IMR-90 (cell line): ENCODE measurements at regions not wholly inside any gene's neighbourhood (a gene's known extent, or its start where the extent isn't known, plus 50 kb on each side); places are given as distances from the start of the nearest gene placed in this dataset.

Experiments
- ATAC-seq: fragments of 200-7000 bp; cut with Tn5 transposase; 2 replicates; pipeline ENCODE4 v1.9.1; 2020; ENCODE audit warnings: low read depth, mild to moderate bottlenecking, moderate library complexity
- BruUV-seq: library from RNA; stranded (reverse); fragments of 400-500 nt; replicated peaks from 2 replicates; lab custom pipeline; 2021; lab: Mats Ljungman, UMichigan
- CTCF ChIA-PET: fragments of 300-600 bp; formaldehyde crosslinking; extraction: SDS; loops from one replicate; lab custom pipeline; 2021; ENCODE audit warnings: antibody characterized with exemption; lab: Yijun Ruan, JAX
- POLR2A ChIA-PET: fragments of 300-600 bp; sonication (Branson Sonifier 250); formaldehyde crosslinking; loops from one replicate; lab custom pipeline; 2022; ENCODE audit warnings: antibody characterized with exemption; ENCODE audit not compliant: unreplicated experiment; lab: Charles Lee
- DNase-seq: peaks from one replicate; pipeline ENCODE4 v3.0.0; 2013
- H2AFZ ChIP-seq: replicated peaks from 2 replicates; pipeline ENCODE3; 2013; ENCODE audit warnings: low read length, mild to moderate bottlenecking; ENCODE audit not compliant: poor library complexity
- H2AK5ac ChIP-seq: 2 replicates; pipeline ENCODE4 v1.6.1; 2013; ENCODE audit warnings: low read depth, low read length, inconsistent platforms
- H2AK9ac ChIP-seq: replicated peaks from 2 replicates; pipeline ENCODE3; 2013; ENCODE audit warnings: mild to moderate bottlenecking, low read depth, low read length, moderate library complexity; ENCODE audit not compliant: poor library complexity
- H2BK120ac ChIP-seq: 2 replicates; pipeline ENCODE4 v1.6.1; 2013; ENCODE audit warnings: low read depth, low read length, inconsistent platforms
- H2BK15ac ChIP-seq: 3 replicates; pipeline ENCODE4 v1.6.1; 2013; ENCODE audit warnings: low read depth, low read length, inconsistent platforms
- H2BK20ac ChIP-seq: 2 replicates; pipeline ENCODE4 v1.6.1; 2013; ENCODE audit warnings: low read depth, mild to moderate bottlenecking, inconsistent platforms, low read length, moderate library complexity
- H2BK5ac ChIP-seq: 2 replicates; pipeline ENCODE4 v1.6.1; 2013; ENCODE audit warnings: mild to moderate bottlenecking, low read depth, low read length, inconsistent platforms; ENCODE audit not compliant: poor library complexity, severe bottlenecking
- H3K14ac ChIP-seq: replicated peaks from 2 replicates; pipeline ENCODE4 v1.6.1; 2013; ENCODE audit warnings: low read depth, low read length, inconsistent platforms
- H3K18ac ChIP-seq: 2 replicates; pipeline ENCODE4 v1.6.1; 2013; ENCODE audit warnings: low read depth, low read length, control low read depth
- H3K23ac ChIP-seq: 2 replicates; pipeline ENCODE4 v1.6.1; 2013; ENCODE audit warnings: low read depth, low read length, inconsistent platforms
- H3K27ac ChIP-seq: 2 replicates; pipeline ENCODE4 v1.5.1; 2013; ENCODE audit warnings: mild to moderate bottlenecking, control low read depth, low read length; ENCODE audit not compliant: insufficient read depth
- H3K27me3 ChIP-seq: 2 replicates; pipeline ENCODE4 v1.6.1; 2013; ENCODE audit warnings: low read length; ENCODE audit not compliant: control insufficient read depth, insufficient read depth
- H3K36me3 ChIP-seq: 2 replicates; pipeline ENCODE4 v1.6.1; 2013; ENCODE audit warnings: low read length, mixed read lengths; ENCODE audit not compliant: control insufficient read depth, insufficient read depth
- H3K4ac ChIP-seq: 2 replicates; pipeline ENCODE4 v1.6.1; 2013; ENCODE audit warnings: low read depth, low read length, inconsistent platforms
- H3K4me1 ChIP-seq: 2 replicates; pipeline ENCODE4 v1.6.1; 2013; ENCODE audit warnings: low read length, mixed read lengths; ENCODE audit not compliant: control insufficient read depth, insufficient read depth
- H3K4me2 ChIP-seq: 2 replicates; pipeline ENCODE4 v1.6.1; 2013; ENCODE audit warnings: low read depth, mild to moderate bottlenecking, control low read depth, low read length, moderate library complexity
- H3K4me3 ChIP-seq: 2 replicates; pipeline ENCODE4 v1.5.1; 2013; ENCODE audit warnings: low read depth, mild to moderate bottlenecking, control low read depth, low read length, moderate library complexity; ENCODE audit not compliant: insufficient read depth
- H3K56ac ChIP-seq: 2 replicates; pipeline ENCODE4 v1.6.1; 2013; ENCODE audit warnings: low read length, inconsistent platforms; ENCODE audit not compliant: insufficient read depth; ENCODE audit errors: extremely low read depth
- H3K79me1 ChIP-seq, 2 experiments: 2 replicates each; pipeline ENCODE4 v1.6.1; 2013; ENCODE audit warnings: low read length in 2 of 2, inconsistent platforms in 1 of 2, low read depth in 1 of 2
- H3K9ac ChIP-seq: 2 replicates; pipeline ENCODE4 v1.6.1; 2013; ENCODE audit warnings: low read depth, low read length, control low read depth
- H3K9me1 ChIP-seq: 2 replicates; pipeline ENCODE4 v1.6.1; 2013; ENCODE audit warnings: low read length, inconsistent platforms; ENCODE audit not compliant: insufficient read depth
- H3K9me3 ChIP-seq: 2 replicates; pipeline ENCODE4 v1.6.1; 2013; ENCODE audit warnings: low read length; ENCODE audit not compliant: control insufficient read depth, insufficient read depth
- H4K20me1 ChIP-seq: 2 replicates; pipeline ENCODE4 v1.6.1; 2013; ENCODE audit warnings: low read length, inconsistent platforms; ENCODE audit not compliant: insufficient read depth
- H4K5ac ChIP-seq: 2 replicates; pipeline ENCODE4 v1.6.1; 2013; ENCODE audit warnings: mild to moderate bottlenecking, low read depth, low read length, control low read depth
- H4K8ac ChIP-seq, 2 experiments: 2 replicates each; pipeline ENCODE4 v1.6.1; 2013; ENCODE audit warnings: low read depth in 2 of 2, low read length in 2 of 2, control low read depth in 1 of 2, inconsistent platforms in 1 of 2
- H4K91ac ChIP-seq: 2 replicates; pipeline ENCODE4 v1.6.1; 2013; ENCODE audit warnings: low read depth, low read length, inconsistent platforms; ENCODE audit not compliant: insufficient read depth
- CHD1 ChIP-seq: IDR thresholded peaks from 2 replicates; pipeline ENCODE4 v1.6.1; 2012; ENCODE audit warnings: low read depth, low read length, improper control_type of control experiment
- MAZ ChIP-seq: IDR thresholded peaks from 2 replicates; pipeline ENCODE4 v1.6.1; 2012; ENCODE audit warnings: low read depth, mild to moderate bottlenecking, low read length, improper control_type of control experiment, moderate library complexity, borderline replicate concordance
- POLR2A ChIP-seq: IDR thresholded peaks from 2 replicates; pipeline ENCODE4 v1.6.1; 2012; ENCODE audit warnings: mild to moderate bottlenecking, low read depth, low read length
- WGBS, 2 experiments: methylation state at CpG; one replicate each; pipeline versions ENCODE4 v1.1.5 to v1.1.7; 2013; ENCODE audit warnings: missing lambda C conversion rate in 2 of 2; ENCODE audit not compliant: insufficient read length in 1 of 2; ENCODE audit errors: extremely low coverage in 2 of 2; 5-methylcytosine and 5-hydroxymethylcytosine counted together
- dilution Hi-C: fragments of 300-500 bp; cut with HindIII; formaldehyde crosslinking; loops from one replicate; pipeline ENCODE4 v1.14.3; 2018; ENCODE audit warnings: low sequenced_read_pairs; ENCODE audit not compliant: unreplicated experiment
- in situ Hi-C: fragments of 300-500 bp; cut with MboI; formaldehyde crosslinking; loops from 3 replicates; pipeline ENCODE4 v1.14.3; 2019; ENCODE audit warnings: low sequenced_read_pairs, inconsistent platforms, mixed read lengths
- intact Hi-C: fragments of 100-400 bp; cut with micrococcal nuclease; formaldehyde crosslinking; loops from 2 replicates; pipeline ENCODE4 v1.10.0; 2022

DNA sequence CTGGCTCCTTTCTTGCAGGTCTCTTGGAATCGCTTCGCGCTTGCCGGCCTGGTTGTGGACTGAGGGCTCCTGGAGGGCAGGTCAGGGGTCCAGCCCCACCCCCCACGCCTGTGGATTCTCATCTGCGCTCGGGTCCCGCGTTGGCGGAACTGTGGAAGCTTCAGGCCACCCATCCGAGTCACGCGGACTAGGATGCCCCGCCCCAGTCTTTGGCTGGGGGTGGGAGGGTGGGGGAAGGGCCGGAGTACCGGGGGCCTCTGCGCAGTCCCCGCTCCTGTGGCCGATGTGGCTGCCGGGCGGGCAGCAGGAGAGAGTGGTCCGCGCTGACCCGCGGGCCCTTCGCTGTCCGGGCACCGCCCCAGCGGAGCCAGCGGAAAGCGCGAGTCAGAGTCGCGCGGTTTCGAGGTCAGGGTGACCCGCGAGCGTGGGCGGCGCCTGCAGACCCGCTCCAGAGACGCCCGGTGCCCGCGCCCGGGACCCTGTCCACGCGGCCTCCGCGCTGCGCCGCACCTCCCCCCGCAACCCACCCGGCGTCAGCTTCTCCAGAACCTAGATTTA is 114.2 kb downstream of the KLF13 start (continued):
- no peak for TF ChIP-seq CHD1

GRCh38 chr15:31442226-31442625 is 115.6 kb downstream of the KLF13 start:
- ChIA-PET POLR2A (no interaction called here), CTCF (no interaction called here)
- Histone ChIP-seq H4K91ac (peak overlapping the region; percentile 64; the same call in 1 of the 2 replicates), H3K14ac (no peak overlapping the region), H3K4me2 (no peak overlapping the region; the same call in 1 of the 2 replicates), H3K4ac (peak overlapping the region; percentile 71), H3K36me3 (no peaks in the 10 kb centered on the region), H3K27ac (peak overlapping the region; percentile 13; the same call in 1 of the 2 replicates), H2BK20ac (peak overlapping the region; percentile 46), H4K8ac (peak overlapping the region in 1 of 2 experiments; percentile 29; a peak in 1 of 4 replicates), H2BK15ac (peak overlapping the region; percentile 57; the same call in 2 of the 3 replicates), H2AK9ac (no peak overlapping the region), H2BK5ac (peak overlapping the region; percentile 20), H3K56ac (peak overlapping the region; percentile 4; the same call in 1 of the 2 replicates), H2AK5ac (peak overlapping the region; percentile 22), H3K18ac (peak overlapping the region; percentile 5; the same call in 1 of the 2 replicates), H4K5ac (no peak overlapping the region), H3K9me3 (no peaks in the 10 kb centered on the region), H3K4me3 (no peak overlapping the region), H2BK120ac (peak overlapping the region; percentile 21), H3K9me1 (peaks cover 4% of the 10 kb centered on the region), H3K23ac (no peak overlapping the region), H3K79me1 (no peaks in the 10 kb centered on the region), H3K4me1 (peaks cover 22% of the 10 kb centered on the region), H2AFZ (no peak overlapping the region), H3K9ac (no peak overlapping the region), H3K27me3 (no peaks in the 10 kb centered on the region), H4K20me1 (no peaks in the 10 kb centered on the region)
- DNase-seq = no peak
- 100% methylated on average over 1 of the region's 9 CpGs; no CpG with 5 or more reads in 1 of the 2 experiments for WGBS, 2 experiments
- dilution Hi-C loops = no loop called here
- TF ChIP-seq POLR2A (0 out of 2 replicates have a peak, but pooled peaks have one; percentile 14), MAZ (no peak)
- no peak for ATAC-seq
- no TSS peak for BruUV-seq
- intact Hi-C loops = loop anchor here (1.0 to 5.0 kb wide), 2 partner anchors 46 to 225 kb away; no protein-coding TSS in a partner anchor
- in situ Hi-C loops = no loop called here
